ENCODE measurements at regions not wholly inside any gene's neighbourhood (a gene's known extent, or its start where the extent isn't known, plus 50 kb on each side); places are given as distances from the start of the nearest gene placed in this dataset.

DNA sequence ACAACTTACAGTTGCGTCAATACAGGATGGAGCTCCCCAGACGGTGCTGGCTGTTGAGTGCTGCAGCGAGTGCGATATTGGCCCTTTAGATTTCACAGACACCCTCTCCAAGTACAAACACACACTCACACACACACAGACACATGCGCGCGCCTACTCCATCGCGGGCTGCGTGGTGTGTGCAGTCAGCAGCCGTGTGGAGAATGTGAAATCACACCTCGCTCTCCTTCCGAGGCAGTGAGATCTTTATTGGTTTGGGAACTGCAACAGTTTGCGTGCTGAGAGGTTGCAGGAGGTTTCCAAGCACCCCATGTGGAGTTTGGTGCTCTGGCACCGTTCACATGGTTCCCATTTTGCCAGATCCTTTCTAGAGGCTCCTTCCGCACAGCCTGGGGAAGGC is 372.2 kb downstream of the RRAGC start (continued):
- TF ChIP-seq, protein P1, sequence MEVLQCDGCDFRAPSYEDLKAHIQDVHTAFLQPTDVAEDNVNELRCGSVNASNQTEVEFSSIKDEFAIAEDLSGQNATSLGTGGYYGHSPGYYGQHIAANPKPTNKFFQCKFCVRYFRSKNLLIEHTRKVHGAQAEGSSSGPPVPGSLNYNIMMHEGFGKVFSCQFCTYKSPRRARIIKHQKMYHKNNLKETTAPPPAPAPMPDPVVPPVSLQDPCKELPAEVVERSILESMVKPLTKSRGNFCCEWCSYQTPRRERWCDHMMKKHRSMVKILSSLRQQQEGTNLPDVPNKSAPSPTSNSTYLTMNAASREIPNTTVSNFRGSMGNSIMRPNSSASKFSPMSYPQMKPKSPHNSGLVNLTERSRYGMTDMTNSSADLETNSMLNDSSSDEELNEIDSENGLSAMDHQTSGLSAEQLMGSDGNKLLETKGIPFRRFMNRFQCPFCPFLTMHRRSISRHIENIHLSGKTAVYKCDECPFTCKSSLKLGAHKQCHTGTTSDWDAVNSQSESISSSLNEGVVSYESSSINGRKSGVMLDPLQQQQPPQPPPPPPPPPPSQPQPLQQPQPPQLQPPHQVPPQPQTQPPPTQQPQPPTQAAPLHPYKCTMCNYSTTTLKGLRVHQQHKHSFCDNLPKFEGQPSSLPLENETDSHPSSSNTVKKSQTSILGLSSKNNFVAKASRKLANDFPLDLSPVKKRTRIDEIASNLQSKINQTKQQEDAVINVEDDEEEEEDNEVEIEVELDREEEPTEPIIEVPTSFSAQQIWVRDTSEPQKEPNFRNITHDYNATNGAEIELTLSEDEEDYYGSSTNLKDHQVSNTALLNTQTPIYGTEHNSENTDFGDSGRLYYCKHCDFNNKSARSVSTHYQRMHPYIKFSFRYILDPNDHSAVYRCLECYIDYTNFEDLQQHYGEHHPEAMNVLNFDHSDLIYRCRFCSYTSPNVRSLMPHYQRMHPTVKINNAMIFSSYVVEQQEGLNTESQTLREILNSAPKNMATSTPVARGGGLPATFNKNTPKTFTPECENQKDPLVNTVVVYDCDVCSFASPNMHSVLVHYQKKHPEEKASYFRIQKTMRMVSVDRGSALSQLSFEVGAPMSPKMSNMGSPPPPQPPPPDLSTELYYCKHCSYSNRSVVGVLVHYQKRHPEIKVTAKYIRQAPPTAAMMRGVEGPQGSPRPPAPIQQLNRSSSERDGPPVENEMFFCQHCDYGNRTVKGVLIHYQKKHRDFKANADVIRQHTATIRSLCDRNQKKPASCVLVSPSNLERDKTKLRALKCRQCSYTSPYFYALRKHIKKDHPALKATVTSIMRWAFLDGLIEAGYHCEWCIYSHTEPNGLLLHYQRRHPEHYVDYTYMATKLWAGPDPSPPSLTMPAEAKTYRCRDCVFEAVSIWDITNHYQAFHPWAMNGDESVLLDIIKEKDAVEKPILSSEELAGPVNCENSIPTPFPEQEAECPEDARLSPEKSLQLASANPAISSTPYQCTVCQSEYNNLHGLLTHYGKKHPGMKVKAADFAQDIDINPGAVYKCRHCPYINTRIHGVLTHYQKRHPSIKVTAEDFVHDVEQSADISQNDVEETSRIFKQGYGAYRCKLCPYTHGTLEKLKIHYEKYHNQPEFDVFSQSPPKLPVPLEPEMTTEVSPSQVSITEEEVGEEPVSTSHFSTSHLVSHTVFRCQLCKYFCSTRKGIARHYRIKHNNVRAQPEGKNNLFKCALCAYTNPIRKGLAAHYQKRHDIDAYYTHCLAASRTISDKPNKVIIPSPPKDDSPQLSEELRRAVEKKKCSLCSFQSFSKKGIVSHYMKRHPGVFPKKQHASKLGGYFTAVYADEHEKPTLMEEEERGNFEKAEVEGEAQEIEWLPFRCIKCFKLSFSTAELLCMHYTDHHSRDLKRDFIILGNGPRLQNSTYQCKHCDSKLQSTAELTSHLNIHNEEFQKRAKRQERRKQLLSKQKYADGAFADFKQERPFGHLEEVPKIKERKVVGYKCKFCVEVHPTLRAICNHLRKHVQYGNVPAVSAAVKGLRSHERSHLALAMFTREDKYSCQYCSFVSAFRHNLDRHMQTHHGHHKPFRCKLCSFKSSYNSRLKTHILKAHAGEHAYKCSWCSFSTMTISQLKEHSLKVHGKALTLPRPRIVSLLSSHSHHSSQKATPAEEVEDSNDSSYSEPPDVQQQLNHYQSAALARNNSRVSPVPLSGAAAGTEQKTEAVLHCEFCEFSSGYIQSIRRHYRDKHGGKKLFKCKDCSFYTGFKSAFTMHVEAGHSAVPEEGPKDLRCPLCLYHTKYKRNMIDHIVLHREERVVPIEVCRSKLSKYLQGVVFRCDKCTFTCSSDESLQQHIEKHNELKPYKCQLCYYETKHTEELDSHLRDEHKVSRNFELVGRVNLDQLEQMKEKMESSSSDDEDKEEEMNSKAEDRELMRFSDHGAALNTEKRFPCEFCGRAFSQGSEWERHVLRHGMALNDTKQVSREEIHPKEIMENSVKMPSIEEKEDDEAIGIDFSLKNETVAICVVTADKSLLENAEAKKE (CRISPR knock-in tag; IDR thresholded peaks at IDR 0.05), result no peak
- TF ChIP-seq JUNB (IDR thresholded peaks at IDR 0.05; ENCODE audit: unreplicated experiment), result no peak
- no peak for TF ChIP-seq NANOG (IDR thresholded peaks at IDR 0.05; ENCODE audit: borderline replicate concordance)

DNA sequence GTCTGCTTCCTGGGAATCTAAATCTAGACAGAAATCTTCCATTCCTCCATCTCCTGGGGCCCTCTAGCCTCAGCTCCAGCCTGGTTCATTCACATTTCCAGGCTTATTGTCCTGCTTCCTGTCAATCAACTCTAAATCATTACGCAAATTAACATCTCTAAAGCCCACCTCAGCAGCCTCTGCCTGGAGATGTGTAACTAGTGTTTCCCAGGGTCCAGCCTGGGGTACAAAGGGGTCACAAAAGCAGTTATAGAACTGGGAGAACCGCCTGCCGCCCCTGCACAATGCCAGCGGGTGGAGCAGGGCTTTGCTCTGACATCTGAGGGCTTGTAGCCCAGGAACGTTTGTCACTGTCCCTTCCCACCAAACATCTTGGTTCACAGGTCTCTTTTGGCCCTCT is 373.5 kb downstream of the RRAGC start:
- Histone ChIP-seq H3K4me2 (peak overlapping the region; percentile 64), H3K9me2 (ENCODE audit: insufficient read depth) (peaks cover 7% of the 10 kb centered on the region), H2AFZ (peak overlapping the region; percentile 66; the same call in 1 of the 2 replicates), H3K79me2 (replicated peaks; ENCODE audit: insufficient read depth) (no peaks in the 10 kb centered on the region), H4K20me1 (replicated peaks; ENCODE audit: insufficient read depth) (no peaks in the 10 kb centered on the region), H3K27me3 (ENCODE audit: insufficient read depth) (no peaks in the 10 kb centered on the region), H3K27ac (ENCODE audit: low read depth) (no peak overlapping the region; the same call in 1 of the 2 replicates), H3K36me3 (ENCODE audit: insufficient read depth) (no peaks in the 10 kb centered on the region), H3F3A (replicated peaks; ENCODE audit: low read depth) (no peaks in the 10 kb centered on the region; the same call in 1 of the 2 replicates), H3K4me3 (no peak overlapping the region), H3K4me1 (ENCODE audit: insufficient read depth) (peaks cover 35% of the 10 kb centered on the region)
- Mint-ChIP-seq H3K36me3 (ENCODE audit: low read depth) (peaks cover 12% of the 10 kb centered on the region), H3K27ac (no peak overlapping the region; the same call in 1 of the 2 replicates), H3K27me3 (ENCODE audit: insufficient read depth, low read depth, poor library complexity) (peaks cover 13% of the 10 kb centered on the region), H3K9me3 (peaks cover 7% of the 10 kb centered on the region; the same call in 2 of the 3 replicates), H3K4me3 (no peak overlapping the region; the same call in 2 of the 3 replicates), H3K4me1 (peaks cover 55% of the 10 kb centered on the region)
- peak; percentile 14 for ATAC-seq
- no peak for DNase-seq (ENCODE audit: low spot score)
- TF ChIP-seq ZNF114 (CRISPR knock-in tag; IDR thresholded peaks at IDR 0.05), result no peak
- TF ChIP-seq, protein P2, sequence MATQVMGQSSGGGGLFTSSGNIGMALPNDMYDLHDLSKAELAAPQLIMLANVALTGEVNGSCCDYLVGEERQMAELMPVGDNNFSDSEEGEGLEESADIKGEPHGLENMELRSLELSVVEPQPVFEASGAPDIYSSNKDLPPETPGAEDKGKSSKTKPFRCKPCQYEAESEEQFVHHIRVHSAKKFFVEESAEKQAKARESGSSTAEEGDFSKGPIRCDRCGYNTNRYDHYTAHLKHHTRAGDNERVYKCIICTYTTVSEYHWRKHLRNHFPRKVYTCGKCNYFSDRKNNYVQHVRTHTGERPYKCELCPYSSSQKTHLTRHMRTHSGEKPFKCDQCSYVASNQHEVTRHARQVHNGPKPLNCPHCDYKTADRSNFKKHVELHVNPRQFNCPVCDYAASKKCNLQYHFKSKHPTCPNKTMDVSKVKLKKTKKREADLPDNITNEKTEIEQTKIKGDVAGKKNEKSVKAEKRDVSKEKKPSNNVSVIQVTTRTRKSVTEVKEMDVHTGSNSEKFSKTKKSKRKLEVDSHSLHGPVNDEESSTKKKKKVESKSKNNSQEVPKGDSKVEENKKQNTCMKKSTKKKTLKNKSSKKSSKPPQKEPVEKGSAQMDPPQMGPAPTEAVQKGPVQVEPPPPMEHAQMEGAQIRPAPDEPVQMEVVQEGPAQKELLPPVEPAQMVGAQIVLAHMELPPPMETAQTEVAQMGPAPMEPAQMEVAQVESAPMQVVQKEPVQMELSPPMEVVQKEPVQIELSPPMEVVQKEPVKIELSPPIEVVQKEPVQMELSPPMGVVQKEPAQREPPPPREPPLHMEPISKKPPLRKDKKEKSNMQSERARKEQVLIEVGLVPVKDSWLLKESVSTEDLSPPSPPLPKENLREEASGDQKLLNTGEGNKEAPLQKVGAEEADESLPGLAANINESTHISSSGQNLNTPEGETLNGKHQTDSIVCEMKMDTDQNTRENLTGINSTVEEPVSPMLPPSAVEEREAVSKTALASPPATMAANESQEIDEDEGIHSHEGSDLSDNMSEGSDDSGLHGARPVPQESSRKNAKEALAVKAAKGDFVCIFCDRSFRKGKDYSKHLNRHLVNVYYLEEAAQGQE (IDR thresholded peaks at IDR 0.05; ENCODE audit: unreplicated experiment), result no peak
- TF ChIP-seq ZNF331 (CRISPR knock-in tag; IDR thresholded peaks at IDR 0.05; ENCODE audit: low read depth), result no peak
- no peak for TF ChIP-seq JUNB (IDR thresholded peaks at IDR 0.05; ENCODE audit: unreplicated experiment)
- TF ChIP-seq POLR2AphosphoS5 (IDR thresholded peaks at IDR 0.05; ENCODE audit: low read depth), result no peak

Measured in GM23338 (cell line).